ENCODE measurements at regions not wholly inside any gene's neighbourhood (a gene's known extent, or its start where the extent isn't known, plus 50 kb on each side); places are given as distances from the start of the nearest gene placed in this dataset.

GRCh38 chr3:70635301-70635700, 322.9 kb upstream of the MDFIC2 start:
- TF ChIP-seq TAF1 (IDR thresholded peaks at IDR 0.05; ENCODE audit: control insufficient read depth, extremely low read depth, insufficient read depth, low read length, severe bottlenecking) = no peak
- no peak for TF ChIP-seq CTCF (IDR thresholded peaks at IDR 0.05 in 2 of 3, conservative IDR thresholded peaks at IDR 0.05 in 1 of 3; ENCODE audit: insufficient read depth in 2 of 3, low read depth in 1 of 3, low read length in 3 of 3)
- no peak for TF ChIP-seq CSDE1 (IDR thresholded peaks at IDR 0.05)
- TF ChIP-seq ESRRB (CRISPR knock-in tag; IDR thresholded peaks at IDR 0.05; ENCODE audit: borderline replicate concordance) = no peak
- TF ChIP-seq HDAC1 (IDR thresholded peaks at IDR 0.05) = no peak
- no peak for TF ChIP-seq SMARCC2 (IDR thresholded peaks at IDR 0.05; ENCODE audit: low read depth)
- TF ChIP-seq SP2 (IDR thresholded peaks at IDR 0.05; ENCODE audit: extremely low read depth, low read depth, low read length, poor library complexity, severe bottlenecking) = no peak
- no peak for TF ChIP-seq GATA2 (CRISPR knock-in tag; IDR thresholded peaks at IDR 0.05)
- TF ChIP-seq PHF20 (IDR thresholded peaks at IDR 0.05; ENCODE audit: partially characterized antibody) = no peak
- TF ChIP-seq ZNF311 (CRISPR knock-in tag; IDR thresholded peaks at IDR 0.05) = no peak
- TF ChIP-seq IRF9 (tag; IDR thresholded peaks at IDR 0.05) = no peak
- TF ChIP-seq ZBTB40 (IDR thresholded peaks at IDR 0.05) = no peak
- no peak for TF ChIP-seq ZBTB40 (CRISPR knock-in tag; IDR thresholded peaks at IDR 0.05)
- no peak for TF ChIP-seq MAFF (IDR thresholded peaks at IDR 0.05; ENCODE audit: low read length)
